ENCODE measurements at regions not wholly inside any gene's neighbourhood (a gene's known extent, or its start where the extent isn't known, plus 50 kb on each side); places are given as distances from the start of the nearest gene placed in this dataset.
A peak's percentile ranks its signal among the peaks of the same experiment; 100 is the strongest.

DNA sequence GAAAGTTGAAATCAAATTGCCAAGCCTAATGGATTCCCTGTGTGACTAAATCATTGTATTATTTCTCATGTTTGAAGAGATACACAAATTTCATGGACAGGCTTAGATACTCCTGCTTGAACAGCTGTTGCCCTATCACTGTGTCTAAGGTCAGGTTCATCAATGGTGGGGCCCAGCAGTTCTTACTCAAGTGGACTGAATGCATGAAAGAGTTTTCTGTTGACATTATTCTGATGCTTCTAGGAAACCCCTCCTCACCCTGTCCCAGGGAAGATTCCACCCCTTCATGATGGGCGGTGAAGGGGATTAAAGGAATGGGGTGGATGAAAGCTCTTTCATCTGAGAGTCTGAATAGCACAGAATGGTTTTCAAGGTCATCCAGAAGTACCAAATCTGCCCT lies 148.8 kb downstream of the INO80D start:
- DNase-seq (ENCODE audit: low read depth) = no peak
- H3K4me3 ChIP-seq (ENCODE audit: low read depth, low read length) = no peak overlapping the region
- TF ChIP-seq, protein P1, sequence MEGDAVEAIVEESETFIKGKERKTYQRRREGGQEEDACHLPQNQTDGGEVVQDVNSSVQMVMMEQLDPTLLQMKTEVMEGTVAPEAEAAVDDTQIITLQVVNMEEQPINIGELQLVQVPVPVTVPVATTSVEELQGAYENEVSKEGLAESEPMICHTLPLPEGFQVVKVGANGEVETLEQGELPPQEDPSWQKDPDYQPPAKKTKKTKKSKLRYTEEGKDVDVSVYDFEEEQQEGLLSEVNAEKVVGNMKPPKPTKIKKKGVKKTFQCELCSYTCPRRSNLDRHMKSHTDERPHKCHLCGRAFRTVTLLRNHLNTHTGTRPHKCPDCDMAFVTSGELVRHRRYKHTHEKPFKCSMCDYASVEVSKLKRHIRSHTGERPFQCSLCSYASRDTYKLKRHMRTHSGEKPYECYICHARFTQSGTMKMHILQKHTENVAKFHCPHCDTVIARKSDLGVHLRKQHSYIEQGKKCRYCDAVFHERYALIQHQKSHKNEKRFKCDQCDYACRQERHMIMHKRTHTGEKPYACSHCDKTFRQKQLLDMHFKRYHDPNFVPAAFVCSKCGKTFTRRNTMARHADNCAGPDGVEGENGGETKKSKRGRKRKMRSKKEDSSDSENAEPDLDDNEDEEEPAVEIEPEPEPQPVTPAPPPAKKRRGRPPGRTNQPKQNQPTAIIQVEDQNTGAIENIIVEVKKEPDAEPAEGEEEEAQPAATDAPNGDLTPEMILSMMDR (conservative IDR thresholded peaks at IDR 0.05; ENCODE audit: low read depth, low read length) = no peak

DNA sequence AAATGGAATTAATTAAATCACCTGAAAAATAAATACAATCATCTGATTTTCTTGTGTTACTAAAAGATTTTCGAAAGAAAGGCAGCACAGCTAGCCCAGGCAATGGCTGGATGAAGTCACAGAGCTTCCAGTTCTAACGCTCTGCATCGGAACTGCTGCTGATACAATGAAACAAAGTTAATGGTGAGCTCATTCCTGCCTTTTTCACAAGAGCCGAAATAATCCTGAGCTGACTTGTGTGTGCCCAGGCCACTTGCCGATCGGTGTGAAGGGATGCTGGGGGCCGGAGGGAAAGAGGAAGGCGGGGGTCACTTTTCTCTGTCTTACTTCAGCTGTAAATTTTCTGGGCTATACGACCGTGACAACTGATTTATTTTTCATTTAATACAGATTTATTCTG lies 149.5 kb downstream of the INO80D start:
- no peak for DNase-seq (ENCODE audit: low read depth)
- TF ChIP-seq, protein P1 (conservative IDR thresholded peaks at IDR 0.05; ENCODE audit: low read depth, low read length) = no peak

DNA sequence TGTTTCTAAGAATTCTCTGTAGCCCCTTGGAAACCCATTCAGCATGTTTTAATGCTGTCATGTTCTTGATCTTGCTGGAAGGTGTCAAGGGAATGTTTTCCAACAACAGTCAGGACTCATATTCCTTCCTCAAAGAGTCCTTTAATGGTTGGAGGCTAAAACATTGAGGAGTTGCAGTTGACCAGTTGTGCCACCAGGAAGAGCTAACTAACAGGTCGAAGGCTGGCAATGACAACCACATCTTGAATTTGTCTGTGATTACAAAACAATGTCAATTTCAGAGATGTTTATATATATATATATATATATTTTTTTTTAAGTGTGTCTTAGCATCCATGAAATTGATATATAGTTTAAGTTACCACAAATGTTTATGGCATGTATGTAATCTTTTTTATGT lies 151.5 kb downstream of the INO80D start:
- H3K4me3 ChIP-seq (ENCODE audit: low read depth, low read length) = no peak overlapping the region
- DNase-seq (ENCODE audit: low read depth) = peak; percentile 30
- TF ChIP-seq, protein P1 (conservative IDR thresholded peaks at IDR 0.05; ENCODE audit: low read depth, low read length) = peak; percentile 33

More for the DNA sequence above, 149.5 kb downstream of the INO80D start:
- H3K4me3 ChIP-seq (ENCODE audit: low read depth, low read length) = no peak overlapping the region

DNA sequence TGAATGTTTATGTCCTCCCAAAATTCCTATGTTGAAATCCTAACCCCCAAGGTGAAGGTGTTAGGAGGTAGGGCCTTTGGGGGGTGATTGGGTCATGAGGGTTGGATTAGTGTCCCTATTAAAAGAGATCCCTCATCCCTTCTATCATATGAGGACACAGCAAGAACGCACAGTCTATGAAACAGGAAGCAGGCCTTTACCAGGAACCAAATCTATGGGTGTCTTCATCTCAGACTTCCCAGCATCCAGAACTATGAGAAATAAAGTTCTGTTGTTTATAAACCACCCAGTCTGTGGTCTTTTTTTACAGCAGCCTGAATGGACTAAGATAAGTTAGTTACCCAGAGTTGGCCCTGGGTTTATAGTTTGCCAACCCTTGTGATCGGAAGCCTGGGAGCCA lies 153.1 kb downstream of the INO80D start:
- no peak for DNase-seq (ENCODE audit: low read depth)
- no peak overlapping the region for H3K4me3 ChIP-seq (ENCODE audit: low read depth, low read length)
- TF ChIP-seq, protein P1 (conservative IDR thresholded peaks at IDR 0.05; ENCODE audit: low read depth, low read length) = no peak

DNA sequence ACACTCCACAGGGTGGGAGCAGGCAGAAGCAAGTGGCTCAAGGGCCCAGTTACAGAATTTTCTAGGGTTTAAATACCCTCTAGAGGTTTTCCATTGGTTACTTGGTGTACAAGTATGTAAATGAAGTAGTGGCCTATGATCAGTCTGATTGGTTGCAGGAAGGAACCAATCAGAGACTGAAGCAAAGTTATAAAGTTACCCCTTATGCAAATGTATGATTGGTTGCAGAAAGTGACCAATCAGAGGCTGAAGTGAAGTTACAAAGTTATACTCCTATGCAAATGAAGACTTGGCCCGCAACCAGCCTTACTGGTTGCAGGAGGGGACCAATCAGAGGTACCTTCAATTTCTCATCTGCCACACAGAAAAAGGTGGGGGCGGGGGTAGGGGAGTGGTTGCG lies 154.6 kb downstream of the INO80D start:
- no peak overlapping the region for H3K4me3 ChIP-seq (ENCODE audit: low read depth, low read length)
- TF ChIP-seq, protein P1 (conservative IDR thresholded peaks at IDR 0.05; ENCODE audit: low read depth, low read length) = no peak
- DNase-seq (ENCODE audit: low read depth) = no peak

DNA sequence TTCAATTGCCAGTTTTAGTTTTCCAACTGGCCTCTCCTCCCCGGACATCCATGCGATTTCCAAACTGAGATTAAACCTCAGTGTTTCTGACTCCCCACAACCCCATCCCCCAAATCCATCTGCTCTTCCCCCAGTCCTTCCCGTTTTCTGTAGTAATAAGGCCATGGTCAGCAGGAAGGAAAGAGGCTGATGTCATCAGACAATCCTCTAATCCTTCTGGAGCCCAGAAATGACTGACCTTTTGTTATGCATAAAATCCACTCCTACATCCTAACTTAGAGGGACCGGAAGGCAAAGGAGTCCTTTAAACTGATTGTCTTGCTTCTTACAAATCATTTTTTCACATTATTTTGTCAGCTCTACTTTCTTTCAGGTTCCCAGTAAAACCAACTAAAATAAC lies 155.8 kb downstream of the INO80D start:
- DNase-seq (ENCODE audit: low read depth) = peak; percentile 12
- no peak overlapping the region for H3K4me3 ChIP-seq (ENCODE audit: low read depth, low read length)
- TF ChIP-seq, protein P1 (conservative IDR thresholded peaks at IDR 0.05; ENCODE audit: low read depth, low read length) = no peak

DNA sequence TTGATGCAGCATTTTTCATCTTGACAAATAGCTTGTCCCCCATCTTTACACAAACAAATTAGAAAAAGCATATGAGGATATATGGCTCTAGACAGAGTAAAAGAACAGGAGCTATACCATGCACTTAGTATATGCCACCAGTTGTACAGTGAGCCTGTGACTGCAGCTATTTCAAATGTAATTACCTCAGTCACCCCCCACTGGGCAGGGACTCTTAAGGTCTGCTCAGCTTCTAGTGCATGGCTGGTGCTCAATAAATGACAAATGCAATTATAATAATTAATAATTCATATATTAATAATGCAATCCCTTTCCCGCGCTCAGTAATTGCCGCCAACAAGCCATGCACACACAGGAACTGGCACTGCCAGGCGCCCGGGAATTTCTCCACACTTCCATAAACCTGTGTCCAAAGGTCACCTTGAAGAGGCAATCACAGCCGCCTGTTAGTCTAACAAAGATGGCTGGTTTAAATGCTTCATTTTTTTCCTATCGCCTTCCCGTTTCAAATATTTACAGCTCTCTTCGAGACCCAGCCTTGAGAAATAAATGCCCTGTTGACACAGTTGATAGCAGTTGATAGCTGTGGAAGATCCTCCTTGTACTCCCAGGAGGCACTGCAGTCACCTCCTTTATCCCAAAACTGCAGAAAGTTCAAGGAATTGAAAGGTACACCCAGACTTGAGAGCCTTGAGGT lies 156.6 kb downstream of the INO80D start:
- no peak overlapping the region for H3K4me3 ChIP-seq (ENCODE audit: low read depth, low read length)
- no peak for DNase-seq (ENCODE audit: low read depth)
- TF ChIP-seq, protein P1 (conservative IDR thresholded peaks at IDR 0.05; ENCODE audit: low read depth, low read length) = no peak

Measured in choroid plexus epithelial cell (primary cell).